ENCODE measurements at regions not wholly inside any gene's neighbourhood (a gene's known extent, or its start where the extent isn't known, plus 50 kb on each side); places are given as distances from the start of the nearest gene placed in this dataset.

DNA sequence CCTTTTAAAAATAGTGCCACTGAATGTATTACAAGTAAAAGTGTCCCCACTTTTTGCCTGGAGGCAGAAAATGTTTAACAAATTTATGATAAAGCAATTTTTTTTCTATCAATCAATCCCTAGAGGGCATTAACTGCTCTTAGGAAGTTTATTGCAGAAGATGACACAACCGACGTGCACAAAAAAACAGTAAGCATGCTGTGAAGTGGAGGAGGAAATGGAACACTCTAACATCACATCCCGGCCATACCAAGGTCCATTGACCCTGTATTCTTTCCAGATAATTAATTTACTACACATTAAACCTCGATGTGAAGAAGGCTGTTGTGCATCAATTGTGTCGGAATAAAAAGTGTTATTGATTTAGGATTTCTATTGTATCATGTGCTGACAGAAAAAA is 264.9 kb upstream of the NR5A2 start:
- TF ChIP-seq, protein P1, sequence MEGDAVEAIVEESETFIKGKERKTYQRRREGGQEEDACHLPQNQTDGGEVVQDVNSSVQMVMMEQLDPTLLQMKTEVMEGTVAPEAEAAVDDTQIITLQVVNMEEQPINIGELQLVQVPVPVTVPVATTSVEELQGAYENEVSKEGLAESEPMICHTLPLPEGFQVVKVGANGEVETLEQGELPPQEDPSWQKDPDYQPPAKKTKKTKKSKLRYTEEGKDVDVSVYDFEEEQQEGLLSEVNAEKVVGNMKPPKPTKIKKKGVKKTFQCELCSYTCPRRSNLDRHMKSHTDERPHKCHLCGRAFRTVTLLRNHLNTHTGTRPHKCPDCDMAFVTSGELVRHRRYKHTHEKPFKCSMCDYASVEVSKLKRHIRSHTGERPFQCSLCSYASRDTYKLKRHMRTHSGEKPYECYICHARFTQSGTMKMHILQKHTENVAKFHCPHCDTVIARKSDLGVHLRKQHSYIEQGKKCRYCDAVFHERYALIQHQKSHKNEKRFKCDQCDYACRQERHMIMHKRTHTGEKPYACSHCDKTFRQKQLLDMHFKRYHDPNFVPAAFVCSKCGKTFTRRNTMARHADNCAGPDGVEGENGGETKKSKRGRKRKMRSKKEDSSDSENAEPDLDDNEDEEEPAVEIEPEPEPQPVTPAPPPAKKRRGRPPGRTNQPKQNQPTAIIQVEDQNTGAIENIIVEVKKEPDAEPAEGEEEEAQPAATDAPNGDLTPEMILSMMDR (IDR thresholded peaks at IDR 0.05): no peak
- TF ChIP-seq POLR2AphosphoS5 (IDR thresholded peaks at IDR 0.05; ENCODE audit: low read depth, low read length) (no peak), TCF7L2 (IDR thresholded peaks at IDR 0.05; ENCODE audit: low read depth, low read length) (no peak)
- TF ChIP-seq, protein P2, sequence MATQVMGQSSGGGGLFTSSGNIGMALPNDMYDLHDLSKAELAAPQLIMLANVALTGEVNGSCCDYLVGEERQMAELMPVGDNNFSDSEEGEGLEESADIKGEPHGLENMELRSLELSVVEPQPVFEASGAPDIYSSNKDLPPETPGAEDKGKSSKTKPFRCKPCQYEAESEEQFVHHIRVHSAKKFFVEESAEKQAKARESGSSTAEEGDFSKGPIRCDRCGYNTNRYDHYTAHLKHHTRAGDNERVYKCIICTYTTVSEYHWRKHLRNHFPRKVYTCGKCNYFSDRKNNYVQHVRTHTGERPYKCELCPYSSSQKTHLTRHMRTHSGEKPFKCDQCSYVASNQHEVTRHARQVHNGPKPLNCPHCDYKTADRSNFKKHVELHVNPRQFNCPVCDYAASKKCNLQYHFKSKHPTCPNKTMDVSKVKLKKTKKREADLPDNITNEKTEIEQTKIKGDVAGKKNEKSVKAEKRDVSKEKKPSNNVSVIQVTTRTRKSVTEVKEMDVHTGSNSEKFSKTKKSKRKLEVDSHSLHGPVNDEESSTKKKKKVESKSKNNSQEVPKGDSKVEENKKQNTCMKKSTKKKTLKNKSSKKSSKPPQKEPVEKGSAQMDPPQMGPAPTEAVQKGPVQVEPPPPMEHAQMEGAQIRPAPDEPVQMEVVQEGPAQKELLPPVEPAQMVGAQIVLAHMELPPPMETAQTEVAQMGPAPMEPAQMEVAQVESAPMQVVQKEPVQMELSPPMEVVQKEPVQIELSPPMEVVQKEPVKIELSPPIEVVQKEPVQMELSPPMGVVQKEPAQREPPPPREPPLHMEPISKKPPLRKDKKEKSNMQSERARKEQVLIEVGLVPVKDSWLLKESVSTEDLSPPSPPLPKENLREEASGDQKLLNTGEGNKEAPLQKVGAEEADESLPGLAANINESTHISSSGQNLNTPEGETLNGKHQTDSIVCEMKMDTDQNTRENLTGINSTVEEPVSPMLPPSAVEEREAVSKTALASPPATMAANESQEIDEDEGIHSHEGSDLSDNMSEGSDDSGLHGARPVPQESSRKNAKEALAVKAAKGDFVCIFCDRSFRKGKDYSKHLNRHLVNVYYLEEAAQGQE (IDR thresholded peaks at IDR 0.05; ENCODE audit: insufficient read depth in 1 of 2, low read depth in 2 of 2, low read length in 1 of 2): no peak
